MM.1S (cell line): ENCODE measurements at regions not wholly inside any gene's neighbourhood (a gene's known extent, or its start where the extent isn't known, plus 50 kb on each side); places are given as distances from the start of the nearest gene placed in this dataset.

Experiments
- DNase-seq: peaks from one replicate; pipeline ENCODE4 v3.0.0-alpha.2; 2015
- H2AFZ ChIP-seq: fragments of 300-600 bp; sonication (generic); 2 replicates; pipeline ENCODE4 v1.6.0; 2016; ENCODE audit warnings: antibody characterized with exemption, low read length
- H3F3A ChIP-seq: fragments of 300-600 bp; sonication (generic); 2 replicates; pipeline ENCODE4 v1.6.1; 2016; ENCODE audit warnings: mild to moderate bottlenecking, antibody characterized with exemption, low read length, moderate library complexity, mixed read lengths; ENCODE audit not compliant: insufficient read depth
- H3K27ac ChIP-seq: fragments of 300-600 bp; sonication (generic); 2 replicates; pipeline ENCODE4 v1.5.1; 2016; ENCODE audit warnings: mild to moderate bottlenecking, low read length
- H3K27me3 ChIP-seq: fragments of 300-600 bp; sonication (generic); replicated peaks from 2 replicates; pipeline ENCODE4 v1.6.0; 2016; ENCODE audit warnings: low read length; ENCODE audit not compliant: insufficient read depth
- H3K36me3 ChIP-seq: fragments of 300-600 bp; sonication (generic); replicated peaks from 2 replicates; pipeline ENCODE4 v1.6.1; 2016; ENCODE audit warnings: mild to moderate bottlenecking, low read length, mixed read lengths; ENCODE audit not compliant: insufficient read depth
- H3K4me1 ChIP-seq: fragments of 300-600 bp; sonication (generic); 2 replicates; pipeline ENCODE4 v1.6.1; 2016; ENCODE audit warnings: low read length, mixed read lengths
- H3K4me2 ChIP-seq: fragments of 300-600 bp; sonication (generic); 2 replicates; pipeline ENCODE4 v1.6.0; 2016; ENCODE audit warnings: low read depth, low read length
- H3K4me3 ChIP-seq: fragments of 300-600 bp; sonication (generic); 2 replicates; pipeline ENCODE4 v1.5.1; 2016; ENCODE audit warnings: low read length, mixed read lengths
- H3K79me2 ChIP-seq: fragments of 300-600 bp; sonication (generic); 2 replicates; pipeline ENCODE4 v1.6.1; 2016; ENCODE audit warnings: mixed run types, low read length, mixed read lengths
- H3K9ac ChIP-seq: fragments of 300-600 bp; sonication (generic); 2 replicates; pipeline ENCODE4 v1.6.1; 2016; ENCODE audit warnings: low read length, mixed read lengths
- H3K9me2 ChIP-seq: fragments of 300-600 bp; sonication (generic); replicated peaks from 2 replicates; pipeline ENCODE4 v1.6.1; 2016; ENCODE audit warnings: mild to moderate bottlenecking, low read length, mixed read lengths; ENCODE audit not compliant: insufficient read depth
- H3K9me3 ChIP-seq: fragments of 300-600 bp; sonication (generic); replicated peaks from 2 replicates; pipeline ENCODE4 v1.6.1; 2016; ENCODE audit warnings: mild to moderate bottlenecking, low read length, mixed read lengths; ENCODE audit not compliant: insufficient read depth
- H4K20me1 ChIP-seq: fragments of 300-600 bp; sonication (generic); 2 replicates; pipeline ENCODE4 v1.6.1; 2016; ENCODE audit warnings: mild to moderate bottlenecking, low read length, moderate library complexity, mixed read lengths; ENCODE audit not compliant: insufficient read depth
- CTCF ChIP-seq: fragments of 300-600 bp; sonication (generic); IDR thresholded peaks from 2 replicates; pipeline ENCODE4 v1.5.1; 2016; ENCODE audit warnings: antibody characterized with exemption, low read length, mixed read lengths
- EZH2 ChIP-seq: fragments of 300-600 bp; sonication (generic); optimal IDR thresholded peaks from 2 replicates; pipeline ENCODE3; 2017; ENCODE audit warnings: low read depth, mild to moderate bottlenecking, antibody characterized with exemption, low read length, mixed read lengths
- EZH2phosphoT487 ChIP-seq: fragments of 300-600 bp; sonication (generic); IDR thresholded peaks from 2 replicates; pipeline ENCODE4 v1.6.1; 2018; ENCODE audit warnings: antibody characterized with exemption, low read length

GRCh38 chrX:10033375-10034007, 66.3 kb downstream of the CLDN34 start:
- no peaks in the 10 kb centered on the region for H4K20me1 ChIP-seq
- peaks cover 21% of the 10 kb centered on the region; the same call in 1 of the 2 replicates for H3K4me1 ChIP-seq
- no peak overlapping the region for H3K27ac ChIP-seq
- H3K9me2 ChIP-seq = no peaks in the 10 kb centered on the region
- TF ChIP-seq EZH2 (no peak), CTCF (no peak), EZH2phosphoT487 (no peak)
- H3K79me2 ChIP-seq = peaks cover 37% of the 10 kb centered on the region
- no peaks in the 10 kb centered on the region for H3K27me3 ChIP-seq
- H3K9me3 ChIP-seq = no peaks in the 10 kb centered on the region
- H3K4me2 ChIP-seq = no peak overlapping the region
- H3K4me3 ChIP-seq = no peak overlapping the region
- H3K9ac ChIP-seq = no peak overlapping the region
- no peak for DNase-seq
- no peak overlapping the region for H2AFZ ChIP-seq
- peaks cover 18% of the 10 kb centered on the region for H3F3A ChIP-seq
- H3K36me3 ChIP-seq = no peaks in the 10 kb centered on the region

- no peak overlapping the region for H3K4me2 ChIP-seq
These were observed 67.6 kb downstream of the CLDN34 start for GRCh38 chrX:10034740-10035260.

GRCh38 chrX:10038585-10038984, 71.4 kb downstream of the CLDN34 start:
- no peak overlapping the region for H3K4me3 ChIP-seq
- no peaks in the 10 kb centered on the region for H3K9me2 ChIP-seq
- TF ChIP-seq CTCF = no peak
- H3K4me2 ChIP-seq = no peak overlapping the region
- peaks cover 45% of the 10 kb centered on the region for H3K79me2 ChIP-seq
- no peaks in the 10 kb centered on the region for H3K27me3 ChIP-seq
- no peak overlapping the region for H3K9ac ChIP-seq
- no peaks in the 10 kb centered on the region for H4K20me1 ChIP-seq
- no peaks in the 10 kb centered on the region for H3F3A ChIP-seq
- no peak for DNase-seq
- no peaks in the 10 kb centered on the region for H3K9me3 ChIP-seq
- H3K36me3 ChIP-seq = no peaks in the 10 kb centered on the region
- no peak overlapping the region for H3K27ac ChIP-seq
- no peak overlapping the region for H2AFZ ChIP-seq
- H3K4me1 ChIP-seq = no peaks in the 10 kb centered on the region

More at GRCh38 chrX:10034740-10035260, 67.6 kb downstream of the CLDN34 start:
- Histone ChIP-seq H3K4me1 (peaks cover 16% of the 10 kb centered on the region; the same call in 1 of the 2 replicates), H3K27ac (no peak overlapping the region), H3K4me3 (no peak overlapping the region), H3K27me3 (no peaks in the 10 kb centered on the region), H2AFZ (no peak overlapping the region), H3K36me3 (no peaks in the 10 kb centered on the region), H3K9ac (no peak overlapping the region), H3K9me2 (no peaks in the 10 kb centered on the region), H3F3A (peaks cover 15% of the 10 kb centered on the region), H4K20me1 (no peaks in the 10 kb centered on the region), H3K79me2 (peaks cover 31% of the 10 kb centered on the region; the same call in 1 of the 2 replicates), H3K9me3 (no peaks in the 10 kb centered on the region)
- no peak for DNase-seq
- TF ChIP-seq EZH2phosphoT487 = no peak
- TF ChIP-seq EZH2 = no peak
- no peak for TF ChIP-seq CTCF
